ENCODE measurements at regions not wholly inside any gene's neighbourhood (a gene's known extent, or its start where the extent isn't known, plus 50 kb on each side); places are given as distances from the start of the nearest gene placed in this dataset.

- ATAC-seq (no peak), FAIRE-seq (no peak), DNase-seq (ENCODE audit: low read depth, low spot score) (no peak)
- H3K4me3 ChIP-seq: no peak overlapping the region
- ChIA-PET SMC1A (ENCODE audit: uncharacterized antibody, unreplicated experiment) (no interaction called here), CTCF (interaction anchor here (0.6 kb wide), 1 partner anchor 19 kb away, joined by 3 read pairs; no protein-coding TSS in a partner anchor), POLR2A (no interaction called here), RAD21 (ENCODE audit: unreplicated experiment) (no interaction called here)
- 47% methylated on average over 4 of the region's 4 CpGs for WGBS (ENCODE audit: insufficient coverage, insufficient replicate concordance, low lambda C conversion rate, missing lambda C conversion rate)
- no peak overlapping the region for H2AFZ ChIP-seq (ENCODE audit: control insufficient read depth, low read depth, low read length)
- no peaks in the 10 kb centered on the region for H3K27me3 ChIP-seq (replicated peaks in 1 of 2; ENCODE audit: control insufficient read depth in 2 of 2, insufficient read depth in 2 of 2, low read length in 1 of 2)
- H3K9me3 ChIP-seq (replicated peaks; ENCODE audit: control insufficient read depth, insufficient read depth, low read length): no peaks in the 10 kb centered on the region
- in situ Hi-C loops (cut with MboI) (no loop called here), intact Hi-C loops (cut with micrococcal nuclease; ENCODE audit: unreplicated experiment) (no loop called here)
- TF ChIP-seq TCF7 (IDR thresholded peaks at IDR 0.05; ENCODE audit: borderline replicate concordance): no peak
- TF ChIP-seq TCF12 (IDR thresholded peaks at IDR 0.05; ENCODE audit: low read depth, low read length): no peak
- TF ChIP-seq ZNF622 (IDR thresholded peaks at IDR 0.05): no peak
- no peak for TF ChIP-seq TCF3 (IDR thresholded peaks at IDR 0.05; ENCODE audit: borderline replicate concordance, insufficient read depth, low read depth, low read length)
- no peak for TF ChIP-seq NFXL1 (IDR thresholded peaks at IDR 0.05; ENCODE audit: borderline replicate concordance)
- TF ChIP-seq JUND (IDR thresholded peaks at IDR 0.05; ENCODE audit: low read depth, low read length): no peak
- TF ChIP-seq RCOR1 (conservative IDR thresholded peaks at IDR 0.05; ENCODE audit: low read depth, low read length): no peak
- no peak for TF ChIP-seq EZH2 (IDR thresholded peaks at IDR 0.05; ENCODE audit: borderline replicate concordance, control insufficient read depth, low read depth, low read length)
- TF ChIP-seq POLR2AphosphoS5 (IDR thresholded peaks at IDR 0.05; ENCODE audit: low read length): no peak
- no peak for TF ChIP-seq DPF2 (IDR thresholded peaks at IDR 0.05)
- no peak for TF ChIP-seq IRF3 (IDR thresholded peaks at IDR 0.05)
- BruUV-seq (replicated peaks): no TSS peak
- H3K9ac ChIP-seq (ENCODE audit: control insufficient read depth, insufficient read depth, low read length): no peak overlapping the region
- H3K4me2 ChIP-seq (ENCODE audit: control insufficient read depth, insufficient read depth): no peak overlapping the region
- H3K79me2 ChIP-seq (ENCODE audit: control insufficient read depth, insufficient read depth, low read length): no peaks in the 10 kb centered on the region
- no peak overlapping the region for H3K27ac ChIP-seq (ENCODE audit: control insufficient read depth, insufficient read depth)
- no peaks in the 10 kb centered on the region for H3K4me1 ChIP-seq (ENCODE audit: control insufficient read depth, insufficient read depth, low read length)
- H4K20me1 ChIP-seq (ENCODE audit: control insufficient read depth, insufficient read depth): no peaks in the 10 kb centered on the region
- no peaks in the 10 kb centered on the region for H3K36me3 ChIP-seq (ENCODE audit: control insufficient read depth in 2 of 2, insufficient read depth in 2 of 2, low read length in 1 of 2)
Observed at GRCh38 chr1:57883642-57883995, 459.8 kb upstream of the DAB1 start.

Measured in GM12878 (cell line).